ENCODE measurements at regions not wholly inside any gene's neighbourhood (a gene's known extent, or its start where the extent isn't known, plus 50 kb on each side); places are given as distances from the start of the nearest gene placed in this dataset.

- TF ChIP-seq YY1 (IDR thresholded peaks at IDR 0.05; ENCODE audit: low read depth) (no peak), TEAD4 (IDR thresholded peaks at IDR 0.05) (no peak), EGR1 (IDR thresholded peaks at IDR 0.05) (no peak), MAX (IDR thresholded peaks at IDR 0.05) (no peak), CEBPB (IDR thresholded peaks at IDR 0.05) (no peak), ZBTB7A (IDR thresholded peaks at IDR 0.05; ENCODE audit: low read depth) (no peak), TCF12 (IDR thresholded peaks at IDR 0.05; ENCODE audit: low read depth) (no peak), USF1 (IDR thresholded peaks at IDR 0.05) (no peak), FOXM1 (IDR thresholded peaks at IDR 0.05; ENCODE audit: borderline replicate concordance, low read depth) (no peak), NFIC (IDR thresholded peaks at IDR 0.05) (no peak), CREB1 (IDR thresholded peaks at IDR 0.05; ENCODE audit: low read depth) (no peak)
These were observed 56.8 kb upstream of the LRRC55 start for GRCh38 chr11:57124917-57125316.

- TF ChIP-seq EP300 (IDR thresholded peaks at IDR 0.05; ENCODE audit: borderline replicate concordance) (no peak), MAX (IDR thresholded peaks at IDR 0.05) (no peak), YY1 (IDR thresholded peaks at IDR 0.05; ENCODE audit: low read depth) (no peak), EGR1 (IDR thresholded peaks at IDR 0.05) (no peak), CEBPB (IDR thresholded peaks at IDR 0.05) (no peak), RAD21 (IDR thresholded peaks at IDR 0.05; ENCODE audit: low read depth) (no peak), FOXM1 (IDR thresholded peaks at IDR 0.05; ENCODE audit: borderline replicate concordance, low read depth) (no peak), ZBTB7A (IDR thresholded peaks at IDR 0.05; ENCODE audit: low read depth) (no peak), NFIC (IDR thresholded peaks at IDR 0.05) (no peak), TAF1 (IDR thresholded peaks at IDR 0.05; ENCODE audit: low read depth) (no peak), USF1 (IDR thresholded peaks at IDR 0.05) (no peak), TCF12 (IDR thresholded peaks at IDR 0.05; ENCODE audit: low read depth) (no peak), CREB1 (IDR thresholded peaks at IDR 0.05; ENCODE audit: low read depth) (no peak), TEAD4 (IDR thresholded peaks at IDR 0.05) (no peak)
- TF ChIP-seq, protein P1, sequence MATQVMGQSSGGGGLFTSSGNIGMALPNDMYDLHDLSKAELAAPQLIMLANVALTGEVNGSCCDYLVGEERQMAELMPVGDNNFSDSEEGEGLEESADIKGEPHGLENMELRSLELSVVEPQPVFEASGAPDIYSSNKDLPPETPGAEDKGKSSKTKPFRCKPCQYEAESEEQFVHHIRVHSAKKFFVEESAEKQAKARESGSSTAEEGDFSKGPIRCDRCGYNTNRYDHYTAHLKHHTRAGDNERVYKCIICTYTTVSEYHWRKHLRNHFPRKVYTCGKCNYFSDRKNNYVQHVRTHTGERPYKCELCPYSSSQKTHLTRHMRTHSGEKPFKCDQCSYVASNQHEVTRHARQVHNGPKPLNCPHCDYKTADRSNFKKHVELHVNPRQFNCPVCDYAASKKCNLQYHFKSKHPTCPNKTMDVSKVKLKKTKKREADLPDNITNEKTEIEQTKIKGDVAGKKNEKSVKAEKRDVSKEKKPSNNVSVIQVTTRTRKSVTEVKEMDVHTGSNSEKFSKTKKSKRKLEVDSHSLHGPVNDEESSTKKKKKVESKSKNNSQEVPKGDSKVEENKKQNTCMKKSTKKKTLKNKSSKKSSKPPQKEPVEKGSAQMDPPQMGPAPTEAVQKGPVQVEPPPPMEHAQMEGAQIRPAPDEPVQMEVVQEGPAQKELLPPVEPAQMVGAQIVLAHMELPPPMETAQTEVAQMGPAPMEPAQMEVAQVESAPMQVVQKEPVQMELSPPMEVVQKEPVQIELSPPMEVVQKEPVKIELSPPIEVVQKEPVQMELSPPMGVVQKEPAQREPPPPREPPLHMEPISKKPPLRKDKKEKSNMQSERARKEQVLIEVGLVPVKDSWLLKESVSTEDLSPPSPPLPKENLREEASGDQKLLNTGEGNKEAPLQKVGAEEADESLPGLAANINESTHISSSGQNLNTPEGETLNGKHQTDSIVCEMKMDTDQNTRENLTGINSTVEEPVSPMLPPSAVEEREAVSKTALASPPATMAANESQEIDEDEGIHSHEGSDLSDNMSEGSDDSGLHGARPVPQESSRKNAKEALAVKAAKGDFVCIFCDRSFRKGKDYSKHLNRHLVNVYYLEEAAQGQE (IDR thresholded peaks at IDR 0.05; ENCODE audit: low read depth): no peak
These were observed 54.9 kb upstream of the LRRC55 start for GRCh38 chr11:57126766-57127400.

- no peak for TF ChIP-seq CEBPB (IDR thresholded peaks at IDR 0.05)
- TF ChIP-seq EP300 (IDR thresholded peaks at IDR 0.05; ENCODE audit: borderline replicate concordance): no peak
- no peak for TF ChIP-seq ZBTB7A (IDR thresholded peaks at IDR 0.05; ENCODE audit: low read depth)
- no peak for TF ChIP-seq TCF12 (IDR thresholded peaks at IDR 0.05; ENCODE audit: low read depth)
- no peak for TF ChIP-seq EGR1 (IDR thresholded peaks at IDR 0.05)
- TF ChIP-seq CREB1 (IDR thresholded peaks at IDR 0.05; ENCODE audit: low read depth): no peak
- TF ChIP-seq FOXM1 (IDR thresholded peaks at IDR 0.05; ENCODE audit: borderline replicate concordance, low read depth): no peak
- TF ChIP-seq RAD21 (IDR thresholded peaks at IDR 0.05; ENCODE audit: low read depth): peak; percentile 83
These were observed 50.5 kb upstream of the LRRC55 start for GRCh38 chr11:57131080-57131790.

Data from Ishikawa (cell line).